HG02852 (cell line): ENCODE measurements at regions not wholly inside any gene's neighbourhood (a gene's known extent, or its start where the extent isn't known, plus 50 kb on each side); places are given as distances from the start of the nearest gene placed in this dataset.

Experiments used
- ATAC-seq: cut with Tn5 transposase; IDR thresholded peaks from one replicate; pipeline ENCODE4 v1.9.1; 2021; ENCODE audit warnings: mild to moderate bottlenecking, moderate library complexity; ENCODE audit not compliant: unreplicated experiment

DNA sequence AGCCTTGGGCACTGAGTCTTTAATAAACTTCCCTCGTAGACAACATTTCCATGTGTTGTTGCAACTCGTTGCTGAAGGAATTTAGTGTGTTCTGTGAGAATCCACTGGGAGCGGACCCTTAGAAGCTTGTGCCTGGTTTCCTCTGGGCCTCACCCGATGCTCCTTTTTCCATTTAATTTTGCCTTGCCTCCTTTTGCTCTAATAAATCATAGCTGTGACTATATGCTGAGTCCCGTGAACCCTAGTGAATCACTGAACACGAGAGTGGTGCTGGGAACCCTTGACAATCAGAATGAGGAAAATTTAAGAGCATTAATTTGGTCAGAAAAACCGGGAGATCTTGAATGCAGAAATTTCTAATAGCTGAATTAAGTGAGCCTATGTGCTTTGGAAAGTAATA is 291.1 kb upstream of the ZNF608 start:
- ATAC-seq, result no peak

DNA sequence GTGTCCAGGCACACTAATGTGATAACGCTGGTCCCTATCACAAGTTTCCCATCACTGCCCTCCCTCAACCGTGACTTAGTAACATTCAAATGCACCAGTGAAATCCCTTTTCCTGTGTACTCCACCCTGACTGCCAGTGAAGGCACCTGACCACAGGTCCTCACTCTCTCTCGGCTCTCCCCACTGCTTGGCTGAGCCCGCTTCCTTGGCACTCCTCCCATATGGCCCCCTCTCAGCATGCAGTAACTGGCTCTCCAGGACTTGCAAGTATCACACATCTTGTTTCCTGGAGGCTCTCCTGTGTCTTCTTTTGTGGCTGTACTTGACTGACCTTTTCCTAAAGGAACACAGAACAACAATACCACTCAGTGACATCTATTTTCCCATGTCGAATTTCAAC is 292.0 kb upstream of the ZNF608 start:
- no peak for ATAC-seq

DNA sequence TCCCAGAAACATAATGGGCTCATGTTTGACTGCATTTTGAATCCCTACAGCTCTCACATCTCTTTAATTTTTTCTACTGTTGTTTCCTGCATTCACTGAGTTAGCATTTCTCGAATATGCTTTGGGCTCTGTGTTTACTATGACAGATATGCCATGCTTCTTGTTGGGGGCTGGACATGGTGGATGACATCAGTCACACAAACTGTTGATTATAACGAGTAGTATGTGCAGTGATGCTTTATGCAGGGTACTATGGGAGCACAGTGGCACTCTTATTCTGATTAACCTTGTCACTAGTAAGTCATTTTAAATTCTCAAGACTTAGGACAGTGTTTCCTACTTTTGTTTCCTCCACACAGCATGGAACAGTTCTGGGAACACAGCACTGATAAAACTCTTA is 295.4 kb upstream of the ZNF608 start:
- ATAC-seq, result no peak

DNA sequence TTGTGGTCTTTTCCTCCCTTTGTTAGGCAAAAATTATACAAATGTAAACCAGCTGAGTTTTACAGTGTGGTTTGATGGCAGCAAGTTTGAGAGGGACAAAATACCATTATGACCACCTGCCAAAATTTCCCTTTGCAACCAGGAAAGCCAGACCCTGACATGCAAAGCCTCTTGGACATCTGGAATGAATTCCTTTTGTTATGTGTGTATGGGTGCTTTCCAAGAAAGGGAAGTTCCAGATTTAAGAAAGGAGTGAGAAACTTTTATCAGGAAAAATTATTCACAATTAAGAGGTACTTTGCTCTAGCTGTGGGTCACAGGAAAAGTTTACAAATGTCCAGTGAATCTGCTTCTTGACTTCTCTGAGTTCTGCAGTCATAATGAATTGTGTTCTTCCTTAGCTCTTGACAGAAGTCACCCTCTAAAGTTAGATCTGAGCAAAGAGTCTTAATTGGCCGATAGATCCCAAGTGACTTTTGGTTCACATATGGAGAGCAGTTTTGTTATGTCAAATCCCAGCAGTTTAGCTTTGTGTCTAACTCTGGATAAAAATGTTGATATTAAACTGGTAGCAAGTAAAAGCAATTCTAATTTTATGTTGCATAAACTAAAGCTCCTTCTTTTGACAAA is 295.9 kb upstream of the ZNF608 start:
- no peak for ATAC-seq

DNA sequence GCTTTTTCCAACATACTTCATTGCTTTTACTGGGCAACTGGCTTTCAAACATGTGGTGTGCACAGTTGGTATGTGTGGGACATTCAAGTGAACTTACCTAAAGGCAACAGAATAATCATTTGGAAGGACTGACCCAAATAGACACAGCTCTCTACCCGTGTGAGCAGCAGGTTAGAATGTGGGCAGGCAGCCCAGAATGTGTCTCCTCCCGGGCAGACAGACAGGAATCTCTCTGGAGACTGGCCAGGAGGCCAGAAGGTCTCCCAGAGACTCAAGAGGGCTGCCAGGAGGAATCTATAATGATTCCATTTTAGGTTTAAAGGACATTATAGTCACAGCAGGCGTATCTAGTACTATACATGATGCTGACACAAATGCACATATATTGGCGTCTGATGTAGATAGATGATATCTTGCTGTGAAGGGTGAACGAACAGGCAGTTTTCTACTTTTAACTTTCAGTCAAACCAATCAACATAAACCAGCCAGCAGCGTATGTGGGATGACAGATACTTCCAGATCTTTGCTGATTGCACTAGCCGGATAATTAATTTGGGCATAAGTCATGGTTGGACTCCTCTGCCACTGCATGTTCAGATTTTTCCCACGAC is 297.4 kb upstream of the ZNF608 start:
- no peak for ATAC-seq

DNA sequence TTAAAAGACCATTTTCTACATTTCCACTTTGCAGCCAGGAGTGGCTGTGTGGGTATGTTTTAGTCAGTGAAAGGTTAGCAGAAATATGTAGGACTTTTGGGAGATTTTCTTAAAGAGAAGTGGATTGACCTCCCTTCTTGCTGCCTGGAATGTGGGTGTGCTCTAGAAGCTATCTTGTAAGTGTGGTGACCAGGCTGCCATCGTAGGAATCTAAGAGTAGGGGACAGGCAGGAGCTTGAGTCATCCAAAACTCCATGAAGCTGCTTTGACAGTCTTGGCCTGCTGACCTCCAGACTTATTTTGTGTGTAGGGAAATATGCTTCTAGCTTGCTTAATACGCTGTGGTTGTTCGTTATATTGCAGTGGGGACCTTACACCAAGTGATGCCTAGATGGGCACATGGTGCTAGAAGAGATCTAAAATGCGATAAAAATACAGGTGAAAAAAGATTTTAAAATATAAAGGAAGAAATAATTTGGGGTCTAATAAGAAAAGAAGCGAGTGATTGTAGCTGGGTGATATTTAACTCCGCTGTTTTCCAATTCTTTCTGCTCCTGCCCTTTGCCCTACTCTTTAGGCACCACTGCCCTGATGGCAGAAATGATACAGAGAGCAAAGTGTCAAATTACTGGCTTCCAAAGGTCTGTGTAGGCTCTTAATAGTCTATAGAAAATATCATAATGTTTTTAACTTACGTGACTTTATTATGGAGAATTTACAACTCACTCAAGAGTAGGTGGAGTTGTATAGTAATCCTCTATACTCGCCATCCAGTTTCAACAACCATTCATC is 298.2 kb upstream of the ZNF608 start:
- no peak for ATAC-seq

DNA sequence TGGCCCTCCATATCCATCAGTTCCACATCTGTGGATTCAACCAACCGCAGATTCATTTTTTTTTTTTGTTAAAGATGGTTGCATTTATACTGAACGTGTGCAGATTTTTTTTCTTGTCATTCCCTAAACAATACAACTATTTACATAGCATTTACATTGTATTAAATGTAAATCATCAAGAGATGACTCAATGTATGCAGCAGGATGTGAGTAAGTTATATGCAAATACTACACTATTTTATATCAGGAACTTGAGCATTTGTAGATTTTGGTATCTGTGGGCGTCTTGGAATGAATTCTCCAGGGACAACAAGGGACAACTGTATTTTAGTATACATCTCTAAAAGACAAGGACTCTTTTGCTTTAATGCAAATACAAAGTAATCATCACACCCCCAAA is 299.2 kb upstream of the ZNF608 start:
- no peak for ATAC-seq

DNA sequence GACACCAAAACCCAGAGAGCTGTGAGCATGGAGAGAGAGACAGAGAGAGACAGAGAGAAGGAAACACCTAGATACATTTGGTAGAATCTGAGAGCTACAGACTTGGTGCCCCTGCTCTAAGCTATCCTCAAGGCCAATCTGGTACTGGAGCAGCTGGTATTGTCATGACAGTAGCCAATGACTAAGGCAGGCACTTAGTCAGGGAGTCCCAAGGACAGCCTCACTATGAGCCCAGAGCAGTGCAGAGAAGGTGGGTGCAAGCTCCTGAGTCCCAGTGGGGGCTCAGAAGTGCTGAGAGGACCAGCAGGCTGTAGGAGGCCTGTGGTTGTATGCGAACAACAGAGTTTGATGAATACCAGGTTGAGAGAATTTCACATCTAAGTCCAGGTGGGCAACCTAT is 300.4 kb upstream of the ZNF608 start:
- ATAC-seq, result no peak

DNA sequence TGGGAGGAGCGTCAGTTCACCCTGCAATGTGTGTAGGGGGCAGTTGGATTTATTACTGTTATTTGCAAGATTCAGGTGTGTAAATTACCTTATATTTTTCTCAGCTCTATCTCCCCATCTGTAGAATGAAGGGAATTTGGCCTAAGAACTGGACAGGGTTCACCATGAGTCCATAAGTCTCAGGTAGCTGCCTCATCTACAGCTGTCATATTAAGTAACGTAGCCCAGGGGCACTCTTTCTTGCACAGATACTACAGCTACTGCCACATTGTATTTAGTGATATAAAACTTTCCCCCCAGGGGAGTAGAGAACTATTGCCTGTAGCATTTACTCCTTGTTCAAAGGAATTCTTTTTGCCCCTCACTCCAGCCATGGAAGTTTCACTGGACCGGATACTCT is 301.4 kb upstream of the ZNF608 start:
- ATAC-seq, result no peak

DNA sequence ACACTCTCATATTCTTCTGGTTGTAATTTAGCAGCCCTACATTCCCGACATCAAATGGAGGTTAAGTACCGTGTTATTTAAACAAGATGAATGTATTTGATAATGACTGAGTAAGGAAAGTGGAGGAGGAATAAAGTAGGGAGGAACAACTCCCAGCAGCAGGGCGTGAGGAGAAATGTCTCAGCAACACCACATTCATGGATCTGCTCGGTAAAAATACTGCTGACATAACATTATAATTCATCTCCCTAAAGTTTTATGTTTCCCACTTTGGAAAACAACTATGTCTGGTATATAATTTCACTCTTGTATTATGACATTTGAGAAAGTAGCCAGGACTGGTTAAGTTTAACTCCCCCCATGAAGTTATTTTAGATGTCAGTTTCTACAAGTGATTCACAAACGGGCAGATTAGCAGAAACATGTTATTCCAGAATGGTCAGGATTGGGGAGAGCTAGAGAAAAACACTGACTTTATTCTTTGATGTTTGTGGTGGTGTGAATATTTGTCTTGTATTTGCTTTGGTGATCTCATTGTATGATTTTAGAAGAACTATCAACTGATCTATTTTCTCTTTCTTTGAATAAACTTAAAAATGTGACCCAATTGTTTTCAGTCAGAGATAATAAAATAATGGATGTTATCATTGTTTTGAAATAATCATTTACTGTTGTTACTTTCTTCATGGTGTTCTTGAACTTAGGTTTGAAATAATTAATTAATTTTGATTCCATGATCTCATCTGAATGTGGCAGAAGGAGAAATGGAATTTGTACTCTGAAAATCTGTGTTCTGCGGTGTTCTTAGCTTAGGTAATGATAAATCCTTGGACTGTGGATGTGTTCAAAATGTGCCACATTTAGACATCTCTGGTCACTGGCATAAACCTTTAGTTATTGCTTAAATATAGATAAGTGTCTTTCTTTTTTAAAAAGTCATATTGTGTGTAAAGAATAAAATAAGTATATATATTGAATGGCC is 303.6 kb upstream of the ZNF608 start:
- ATAC-seq, result no peak

DNA sequence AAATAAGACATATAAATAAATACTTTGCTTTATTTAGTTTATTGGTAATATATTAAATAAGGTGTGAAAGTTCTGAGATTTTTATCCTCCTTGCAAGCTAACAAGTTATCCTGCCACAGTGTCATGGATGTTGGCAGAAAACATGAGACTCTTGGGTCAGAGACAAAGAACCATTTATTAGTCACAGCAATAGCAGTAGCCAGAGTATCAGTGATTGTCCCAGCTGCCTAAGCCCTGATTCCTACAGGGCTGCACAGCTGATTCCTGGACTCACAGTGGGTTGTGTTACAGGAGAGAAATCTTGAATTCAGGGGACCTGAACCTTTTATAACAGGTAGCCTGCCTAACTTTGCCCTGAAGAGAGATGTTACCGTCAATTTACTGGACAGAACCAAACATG is 304.5 kb upstream of the ZNF608 start:
- ATAC-seq, result no peak

DNA sequence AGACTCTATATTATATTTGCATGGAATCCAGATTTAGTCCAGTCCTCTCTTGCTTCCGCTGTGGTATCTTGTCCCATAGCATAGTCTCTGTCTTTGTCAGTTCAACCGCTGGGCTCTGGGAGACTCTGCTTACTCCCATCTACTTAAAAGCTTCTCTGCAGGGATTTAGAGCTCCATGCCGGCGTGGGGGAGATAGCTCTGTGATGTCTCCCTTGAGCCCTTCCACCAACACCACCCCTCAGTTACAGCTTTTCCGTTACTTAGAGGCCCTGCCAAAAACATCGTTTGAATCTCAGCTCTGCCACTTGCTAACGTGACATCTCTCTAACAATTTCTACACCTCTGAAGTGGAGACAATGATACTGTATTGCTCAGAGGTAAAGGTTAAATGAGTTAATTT is 306.1 kb upstream of the ZNF608 start:
- ATAC-seq, result no peak

DNA sequence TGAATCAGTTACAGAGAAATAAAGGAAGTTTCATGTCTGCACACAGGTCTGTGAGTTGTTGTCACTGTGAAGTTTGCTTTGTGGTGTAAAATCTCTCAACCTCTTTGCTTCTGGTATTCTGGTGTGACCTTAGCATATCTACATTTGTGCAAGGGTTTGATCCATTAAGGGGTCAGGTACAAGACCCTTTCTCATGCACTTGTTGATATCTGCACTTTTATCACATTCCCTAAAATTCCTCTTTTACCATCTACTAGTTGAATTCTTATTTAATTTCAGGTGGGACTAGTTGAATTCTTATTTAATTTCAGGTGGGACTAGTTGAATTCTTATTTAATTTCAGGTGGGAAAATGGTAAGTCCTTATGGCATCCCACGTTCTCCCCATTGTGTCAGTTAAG is 306.7 kb upstream of the ZNF608 start:
- ATAC-seq, result no peak

DNA sequence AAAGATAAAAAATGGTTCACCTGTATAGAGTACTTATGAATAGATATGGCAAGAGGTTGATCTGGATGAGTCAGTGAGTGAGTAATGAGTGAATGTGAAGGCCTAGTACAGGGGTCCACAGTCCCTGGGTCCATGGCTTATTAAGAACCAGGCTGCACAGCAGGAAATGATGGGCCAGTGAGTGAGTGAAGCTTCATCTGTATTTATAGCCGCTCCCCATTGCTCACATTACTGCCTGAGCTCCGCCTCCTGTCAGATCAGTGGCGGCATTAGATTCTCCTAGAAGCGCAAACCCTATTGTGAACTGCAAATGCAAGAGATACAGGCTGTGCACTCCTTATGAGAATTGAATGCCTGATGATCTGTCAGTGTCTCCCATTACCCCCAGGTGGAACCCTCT is 307.7 kb upstream of the ZNF608 start:
- no peak for ATAC-seq

DNA sequence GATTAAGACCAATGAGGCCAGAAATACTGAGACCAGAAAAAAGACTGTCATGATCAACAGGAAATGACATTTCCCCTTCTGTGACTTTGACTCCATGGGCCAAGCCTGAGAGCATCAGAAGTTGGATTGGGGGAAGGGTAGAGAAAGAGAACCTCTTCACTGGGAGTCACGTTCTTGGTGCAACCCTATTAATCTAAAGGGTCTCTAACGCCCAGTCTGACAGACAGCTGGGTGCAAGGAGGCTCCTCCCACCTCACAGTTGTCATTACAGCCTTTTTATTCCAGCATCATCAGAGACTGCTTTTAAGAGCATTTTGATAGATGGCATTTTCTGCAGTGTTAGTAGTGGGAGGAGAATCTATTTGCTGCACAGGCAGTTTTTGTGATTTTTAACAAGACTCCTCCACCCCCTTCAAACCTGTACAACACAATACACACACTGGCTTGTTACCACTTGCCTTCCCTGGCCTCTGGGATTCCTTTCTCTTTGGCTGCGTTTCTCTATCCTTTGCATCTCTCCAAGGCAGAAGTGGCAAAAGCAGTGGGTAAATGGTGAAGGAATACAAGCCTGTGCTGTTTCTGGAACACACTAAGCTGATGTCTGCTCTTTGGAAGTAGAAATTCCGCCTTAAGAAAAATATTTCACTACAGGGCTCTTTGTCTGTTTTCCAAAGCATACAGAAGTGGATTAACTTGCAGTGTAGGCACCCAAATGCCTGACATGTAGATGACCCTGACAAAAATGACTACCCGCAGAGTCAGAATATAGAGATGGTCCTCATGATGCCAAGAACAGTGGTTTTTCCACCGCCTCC is 310.4 kb upstream of the ZNF608 start:
- ATAC-seq, result no peak

DNA sequence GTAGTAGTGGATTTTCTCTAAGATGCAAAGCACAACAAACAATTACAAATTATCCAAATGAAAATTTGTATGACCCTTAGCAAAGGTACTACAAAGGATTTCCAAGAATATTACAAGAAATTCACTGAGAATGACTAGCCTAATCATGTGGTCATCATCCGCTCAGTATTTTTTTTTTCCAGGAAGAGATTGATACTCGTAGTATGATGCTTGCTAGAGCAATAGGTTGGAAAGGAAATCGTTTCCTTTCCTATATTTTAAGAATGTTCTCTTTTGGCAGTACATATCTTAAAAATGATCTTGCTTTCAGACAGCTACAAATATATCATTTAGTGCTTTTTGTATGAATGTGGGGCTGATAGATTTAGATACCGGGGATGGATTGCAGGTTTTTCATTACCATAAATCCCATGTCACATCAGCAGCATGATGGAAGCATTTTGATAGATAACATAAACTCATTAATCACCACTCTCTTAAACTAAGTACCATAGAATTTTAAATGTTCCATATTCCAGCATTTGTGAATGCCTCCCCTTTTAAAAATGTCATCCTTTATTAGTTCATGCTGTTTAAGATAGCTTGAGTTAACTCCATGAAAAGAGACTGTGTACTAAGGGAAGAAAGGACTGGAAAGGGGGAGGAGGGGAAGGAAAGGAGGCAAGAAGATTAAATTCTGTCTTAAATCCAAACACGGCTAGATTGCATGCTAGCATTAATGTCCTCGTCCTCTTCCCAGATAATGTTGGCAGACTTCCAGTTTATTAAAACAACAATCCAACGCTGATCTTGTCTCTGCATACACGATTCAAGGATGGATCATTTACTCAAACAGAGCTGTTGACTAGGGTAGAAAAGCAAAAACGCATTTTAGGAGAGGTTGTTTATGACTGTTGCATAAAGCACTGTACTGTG is 311.7 kb upstream of the ZNF608 start:
- ATAC-seq, result no peak

DNA sequence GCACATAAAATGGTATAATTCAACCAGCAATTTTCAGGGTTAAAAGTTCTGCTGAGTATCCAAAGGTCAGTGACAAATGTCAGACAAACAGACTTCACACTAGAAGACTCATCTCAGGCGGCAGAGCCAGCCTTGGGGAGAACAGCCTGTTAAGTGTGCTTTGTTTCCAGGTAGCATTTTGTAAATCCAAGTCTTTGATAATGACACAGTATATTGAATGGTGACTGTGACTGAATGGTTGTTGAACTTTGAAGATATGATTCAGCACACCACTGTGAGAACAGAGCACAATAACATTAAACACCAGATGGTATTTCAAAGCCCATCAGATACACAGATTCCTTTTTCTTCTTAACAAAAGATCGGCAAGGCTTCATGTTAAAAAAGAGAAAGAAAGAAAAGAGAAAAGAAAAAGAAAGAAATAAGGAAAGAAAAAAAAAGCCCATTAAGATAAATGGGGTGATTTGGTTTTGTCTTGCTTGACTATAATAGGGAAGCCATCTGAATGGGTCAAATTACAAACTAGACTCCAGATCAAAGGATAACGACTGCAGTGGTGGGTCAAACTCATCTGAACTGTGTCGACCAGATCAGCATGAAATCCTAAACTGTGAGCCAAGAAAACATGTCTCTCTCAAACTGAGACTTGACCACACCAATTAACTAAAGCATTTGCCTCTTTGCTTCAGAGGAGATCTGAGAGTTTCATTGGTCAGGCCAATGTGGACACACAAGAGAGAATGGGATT is 313.0 kb upstream of the ZNF608 start:
- ATAC-seq, result no peak

DNA sequence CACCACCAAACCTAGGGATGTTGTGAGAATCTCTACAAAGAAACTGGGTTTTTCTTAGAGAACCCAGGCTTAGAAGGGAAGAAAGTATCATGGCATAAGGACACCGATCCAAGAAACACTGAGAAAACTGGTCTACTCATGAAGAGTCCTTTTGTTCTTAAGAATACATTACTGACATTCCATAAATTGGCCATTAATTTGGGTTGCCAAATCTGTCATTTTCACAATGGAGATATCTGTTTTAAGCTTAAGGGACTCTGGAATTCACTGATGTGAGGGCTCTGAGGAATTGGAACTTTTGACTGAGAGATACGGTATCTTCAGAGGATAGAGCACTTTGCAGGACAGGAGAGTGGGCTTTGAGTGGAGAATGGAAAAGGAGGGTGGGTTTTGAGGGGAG is 315.3 kb upstream of the ZNF608 start:
- ATAC-seq, result no peak
